Transverse colon (tissue), 4 donors: ENCODE measurements at regions not wholly inside any gene's neighbourhood (a gene's known extent, or its start where the extent isn't known, plus 50 kb on each side); places are given as distances from the start of the nearest gene placed in this dataset.

Source experiments
- DNase-seq: peaks from one replicate; pipeline ENCODE4 v3.0.0-alpha.2; 2019
- H3K27ac ChIP-seq, 4 donors: fragments of 200-600 bp; sonication (generic); 2 replicates each; pipeline ENCODE4 v1.5.1; 2016 to 2018; ENCODE audit warnings: inconsistent platforms in 4 of 4
- H3K27me3 ChIP-seq: fragments of 200-600 bp; sonication (generic); 2 replicates; pipeline ENCODE4 v1.5.1; 2017; ENCODE audit warnings: inconsistent platforms
- H3K36me3 ChIP-seq, 4 donors: fragments of 200-600 bp; sonication (generic); 2 replicates each; pipeline ENCODE4 v1.5.1; 2017 to 2019; ENCODE audit warnings: inconsistent platforms in 4 of 4
- H3K4me1 ChIP-seq, 4 donors: fragments of 200-600 bp; sonication (generic); 2 replicates each; pipeline ENCODE4 v1.5.1; 2017 to 2020; ENCODE audit warnings: inconsistent platforms in 4 of 4
- H3K4me3 ChIP-seq, 4 donors: fragments of 200-600 bp; sonication (generic); 1 replicate in 1 of 4; 2 replicates in 3 of 4; pipeline versions ENCODE4 v1.5.1 to v1.6.1; 2017 to 2019; ENCODE audit warnings: inconsistent platforms in 4 of 4
- H3K9me3 ChIP-seq, 2 donors: fragments of 200-600 bp; sonication (generic); 2 replicates each; pipeline ENCODE4 v1.5.1; 2017 to 2019; ENCODE audit warnings: inconsistent platforms in 2 of 2
- EP300 ChIP-seq: sonication (generic); formaldehyde crosslinking; IDR thresholded peaks from one replicate; pipeline ENCODE4 v1.6.1; 2017; ENCODE audit warnings: antibody characterized with exemption, low read depth
- POLR2A ChIP-seq: fragments of 450-650 bp; IDR thresholded peaks from one replicate; pipeline ENCODE4 v1.6.1; 2016; ENCODE audit warnings: antibody characterized with exemption, mild to moderate bottlenecking, moderate library complexity
- POLR2AphosphoS5 ChIP-seq, 3 donors: sonication (generic); formaldehyde crosslinking; IDR thresholded peaks; one replicate each; pipeline ENCODE4 v1.6.1; 2016; ENCODE audit warnings: antibody characterized with exemption in 3 of 3
- WGBS, 2 donors: methylation state at CpG; one replicate each; pipeline ENCODE4 v1.1.5; 2018; ENCODE audit warnings: low coverage in 1 of 2; 5-methylcytosine and 5-hydroxymethylcytosine counted together
- in situ Hi-C, 4 donors: fragments of 200-750 bp; cut with MboI; loops; one replicate each; pipeline versions ENCODE4 v1.15.0 to v1.15.1; 2017; ENCODE audit warnings: low sequenced_read_pairs in 3 of 4, low pct_ligation_motif_present in 1 of 4, low pct_unique_long_range_greater_than_20kb in 1 of 4
- intact Hi-C: fragments of 100-400 bp; cut with DNase I; formaldehyde crosslinking; loops from one replicate; pipeline ENCODE4 v1.15.1; 2023; ENCODE audit warnings: low total_unique reads
- TF ChIP-seq, protein P1 (sequence below), 5 experiments: fragments of 200-600 bp in 3 of 5; fragments of 450-650 bp in 2 of 5; sonication (generic) in 3 of 5; IDR thresholded peaks; 1 replicate in 2 of 5; 2 replicates in 3 of 5; pipeline ENCODE4 v1.5.1; 2016 to 2017; ENCODE audit warnings: antibody characterized with exemption in 5 of 5, inconsistent platforms in 3 of 5, mild to moderate bottlenecking in 2 of 5, moderate library complexity in 1 of 5

DNA sequence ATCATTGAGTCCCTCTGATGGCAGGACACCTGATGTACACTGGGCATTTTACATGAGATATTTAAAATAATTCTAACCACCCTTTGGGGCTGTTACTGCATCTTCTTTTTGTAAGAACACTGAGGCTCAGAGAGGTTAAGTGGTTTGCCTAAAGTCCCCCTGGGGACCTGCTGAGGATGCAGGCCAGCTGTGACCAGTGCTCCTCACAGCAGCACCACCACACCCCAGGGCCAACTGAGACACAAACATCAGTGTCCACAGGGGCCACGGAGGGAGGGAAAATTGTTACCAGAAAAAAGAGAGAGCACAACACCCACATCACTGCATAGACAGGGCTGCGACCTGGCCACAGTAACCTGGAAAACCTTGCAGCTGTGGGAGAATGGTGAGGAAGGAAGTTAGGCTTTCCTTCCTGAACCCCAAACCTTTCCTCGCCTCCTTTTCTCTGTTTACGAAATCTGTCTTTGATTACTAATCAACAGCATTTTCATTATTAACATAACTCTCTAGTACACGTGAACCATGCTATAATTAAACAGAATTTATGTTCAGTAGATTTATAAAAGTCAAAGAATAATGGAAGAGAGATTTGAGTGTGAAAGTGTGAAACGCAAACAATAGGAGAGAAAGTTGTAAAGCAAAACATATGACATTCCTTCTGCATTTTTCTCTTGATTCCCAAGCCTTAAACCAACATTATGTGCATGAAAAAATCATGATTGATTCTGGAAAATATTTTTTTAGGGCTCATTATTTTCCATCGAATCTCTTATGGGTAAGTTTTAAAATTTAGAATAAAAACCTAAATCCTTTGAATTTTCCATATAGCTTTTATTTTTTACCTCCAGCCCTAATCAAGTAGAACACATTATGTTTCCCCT, 228.1 kb upstream of the DAPK1 start:
- H3K4me3 ChIP-seq, result no peak overlapping the region
- H3K9me3 ChIP-seq, result no peaks in the 10 kb centered on the region
- no peaks in the 10 kb centered on the region for H3K4me1 ChIP-seq
- intact Hi-C loops, result no loop called here
- H3K27me3 ChIP-seq, result no peaks in the 10 kb centered on the region
- 72 to 74% methylated on average over 5 to 7 of the region's 7 CpGs for WGBS, 2 donors
- TF ChIP-seq EP300 (no peak), POLR2A (no peak), POLR2AphosphoS5 (IDR thresholded peaks at IDR 0.05) (no peak)
- TF ChIP-seq, protein P1, sequence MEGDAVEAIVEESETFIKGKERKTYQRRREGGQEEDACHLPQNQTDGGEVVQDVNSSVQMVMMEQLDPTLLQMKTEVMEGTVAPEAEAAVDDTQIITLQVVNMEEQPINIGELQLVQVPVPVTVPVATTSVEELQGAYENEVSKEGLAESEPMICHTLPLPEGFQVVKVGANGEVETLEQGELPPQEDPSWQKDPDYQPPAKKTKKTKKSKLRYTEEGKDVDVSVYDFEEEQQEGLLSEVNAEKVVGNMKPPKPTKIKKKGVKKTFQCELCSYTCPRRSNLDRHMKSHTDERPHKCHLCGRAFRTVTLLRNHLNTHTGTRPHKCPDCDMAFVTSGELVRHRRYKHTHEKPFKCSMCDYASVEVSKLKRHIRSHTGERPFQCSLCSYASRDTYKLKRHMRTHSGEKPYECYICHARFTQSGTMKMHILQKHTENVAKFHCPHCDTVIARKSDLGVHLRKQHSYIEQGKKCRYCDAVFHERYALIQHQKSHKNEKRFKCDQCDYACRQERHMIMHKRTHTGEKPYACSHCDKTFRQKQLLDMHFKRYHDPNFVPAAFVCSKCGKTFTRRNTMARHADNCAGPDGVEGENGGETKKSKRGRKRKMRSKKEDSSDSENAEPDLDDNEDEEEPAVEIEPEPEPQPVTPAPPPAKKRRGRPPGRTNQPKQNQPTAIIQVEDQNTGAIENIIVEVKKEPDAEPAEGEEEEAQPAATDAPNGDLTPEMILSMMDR (IDR thresholded peaks at IDR 0.05), result no peak
- no peaks in the 10 kb centered on the region for H3K36me3 ChIP-seq
- in situ Hi-C loops, result no loop called here
- no peak for DNase-seq
- no peak overlapping the region for H3K27ac ChIP-seq

DNA sequence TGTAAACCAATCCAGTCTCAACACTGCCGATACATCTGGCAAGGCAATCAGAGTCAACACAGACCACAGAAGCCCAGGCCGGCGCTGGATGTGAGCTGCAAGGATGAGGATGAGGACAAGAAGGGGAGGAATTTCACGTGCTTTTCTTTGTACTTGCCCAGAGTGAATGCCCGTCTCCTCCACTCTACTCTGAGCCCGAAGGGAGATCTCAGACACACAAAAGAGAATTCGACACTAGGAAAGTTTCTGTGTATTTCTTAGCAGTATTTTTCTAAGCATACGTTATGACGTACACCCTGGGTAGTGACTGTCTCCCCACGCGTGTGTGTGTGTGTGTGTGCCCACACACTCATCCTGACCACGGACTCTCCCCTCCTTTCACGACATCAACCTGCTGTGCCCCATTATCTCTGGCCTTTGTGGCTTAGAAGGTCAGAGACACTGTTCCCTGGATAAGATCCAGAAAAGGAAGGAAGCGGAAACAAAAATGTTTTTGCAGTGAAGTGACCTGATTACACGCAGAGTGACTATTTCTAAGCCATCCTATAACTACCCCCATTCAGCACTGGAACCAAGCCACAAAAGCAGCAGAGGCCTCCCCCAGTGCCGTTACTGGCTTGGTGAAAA, 227.3 kb upstream of the DAPK1 start:
- TF ChIP-seq, protein P1 (IDR thresholded peaks at IDR 0.05), result no peak
- TF ChIP-seq POLR2A (no peak), POLR2AphosphoS5 (IDR thresholded peaks at IDR 0.05) (no peak), EP300 (no peak)
- H3K4me1 ChIP-seq, result no peaks in the 10 kb centered on the region
- no peak overlapping the region for H3K4me3 ChIP-seq
- 32 to 60% methylated on average over 1 to 16 of the region's 16 CpGs for WGBS, 2 donors
- H3K27me3 ChIP-seq, result no peaks in the 10 kb centered on the region
- H3K9me3 ChIP-seq, result no peaks in the 10 kb centered on the region
- H3K27ac ChIP-seq, result no peak overlapping the region
- DNase-seq, result no peak
- H3K36me3 ChIP-seq, result no peaks in the 10 kb centered on the region
- intact Hi-C loops, result no loop called here
- in situ Hi-C loops, result no loop called here

DNA sequence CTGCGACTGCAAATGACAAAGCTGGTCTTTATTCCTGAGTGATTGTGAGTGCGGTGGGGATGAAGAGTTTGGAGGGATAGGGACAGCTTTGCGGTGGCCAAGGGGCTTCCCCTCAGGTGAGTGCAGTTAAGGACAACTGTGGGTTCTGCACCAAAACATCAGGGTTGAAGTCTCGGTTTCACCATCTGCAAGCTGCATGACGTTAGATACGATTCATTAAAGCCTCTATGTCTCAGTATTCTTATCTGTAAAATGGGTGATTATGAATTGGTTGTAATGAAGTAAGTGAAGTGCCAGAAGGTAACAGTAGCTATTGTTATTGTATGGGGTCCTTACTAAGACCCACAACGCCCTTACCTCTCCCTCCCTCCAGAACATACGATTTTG, 226.8 kb upstream of the DAPK1 start:
- no peak overlapping the region for H3K4me3 ChIP-seq
- H3K9me3 ChIP-seq, result no peaks in the 10 kb centered on the region
- TF ChIP-seq POLR2AphosphoS5 (IDR thresholded peaks at IDR 0.05) (no peak), EP300 (no peak), POLR2A (no peak)
- TF ChIP-seq, protein P1 (IDR thresholded peaks at IDR 0.05), result no peak
- DNase-seq, result no peak
- H3K27ac ChIP-seq, result no peak overlapping the region
- intact Hi-C loops (no loop called here), in situ Hi-C loops (no loop called here)
- H3K4me1 ChIP-seq, result no peaks in the 10 kb centered on the region
- WGBS, 2 donors, result 66 to 94% methylated on average over 5 to 8 of the region's 8 CpGs
- H3K27me3 ChIP-seq, result no peaks in the 10 kb centered on the region
- no peaks in the 10 kb centered on the region for H3K36me3 ChIP-seq

DNA sequence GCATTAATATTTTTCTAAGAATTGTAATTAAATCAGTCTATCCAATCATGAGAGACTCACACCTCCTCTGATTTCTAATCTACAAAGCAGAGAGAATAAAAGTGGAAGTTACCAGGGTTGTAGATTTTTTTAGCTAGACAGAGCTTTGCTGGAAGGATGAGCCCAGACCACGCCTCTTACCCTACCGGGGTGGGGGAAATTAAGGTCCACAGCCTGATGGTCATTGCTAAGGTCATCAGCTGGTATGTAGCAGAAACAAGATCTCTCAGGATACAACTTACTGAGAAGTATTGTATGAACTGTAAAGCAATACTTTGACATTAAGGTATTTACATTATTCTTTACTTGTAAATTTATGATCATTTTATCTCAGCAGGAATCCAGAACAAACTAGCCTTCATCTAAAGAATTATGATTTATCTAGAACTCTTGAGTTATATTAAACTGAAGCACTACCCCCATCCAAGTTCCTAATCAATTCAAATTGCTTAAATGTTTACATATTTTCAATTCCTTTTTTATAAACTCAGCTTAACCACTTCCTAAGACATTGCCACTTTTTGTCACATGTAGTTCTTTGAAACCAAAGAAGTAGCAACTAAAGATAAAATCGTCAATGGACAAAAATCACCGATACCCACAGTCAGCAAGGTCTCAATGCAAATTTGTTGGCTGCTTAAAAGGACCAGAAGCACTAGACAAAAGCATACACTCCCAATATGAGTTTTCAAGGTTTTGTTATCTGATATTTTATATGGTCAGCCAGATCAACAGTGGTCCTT, 225.8 kb upstream of the DAPK1 start:
- no peak overlapping the region for H3K27ac ChIP-seq
- TF ChIP-seq, protein P1 (IDR thresholded peaks at IDR 0.05), result no peak
- no peak for TF ChIP-seq POLR2AphosphoS5 (IDR thresholded peaks at IDR 0.05)
- TF ChIP-seq POLR2A, result no peak
- TF ChIP-seq EP300, result no peak
- 68 to 70% methylated on average over 4 of the region's 4 CpGs for WGBS, 2 donors
- no peaks in the 10 kb centered on the region for H3K9me3 ChIP-seq
- no peak overlapping the region for H3K4me3 ChIP-seq
- no peaks in the 10 kb centered on the region for H3K27me3 ChIP-seq
- in situ Hi-C loops, result no loop called here
- H3K36me3 ChIP-seq, result no peaks in the 10 kb centered on the region
- intact Hi-C loops, result no loop called here
- DNase-seq, result no peak
- no peaks in the 10 kb centered on the region for H3K4me1 ChIP-seq
